ENCODE measurements at regions not wholly inside any gene's neighbourhood (a gene's known extent, or its start where the extent isn't known, plus 50 kb on each side); places are given as distances from the start of the nearest gene placed in this dataset.

GRCh38 chr4:30656828-30657227 lies 63.3 kb upstream of the PCDH7 start:
- TF ChIP-seq ZNF44 (CRISPR knock-in tag; IDR thresholded peaks at IDR 0.05), result no peak
- TF ChIP-seq SRF (IDR thresholded peaks at IDR 0.05; ENCODE audit: low read depth, low read length), result no peak
- TF ChIP-seq, protein P1, sequence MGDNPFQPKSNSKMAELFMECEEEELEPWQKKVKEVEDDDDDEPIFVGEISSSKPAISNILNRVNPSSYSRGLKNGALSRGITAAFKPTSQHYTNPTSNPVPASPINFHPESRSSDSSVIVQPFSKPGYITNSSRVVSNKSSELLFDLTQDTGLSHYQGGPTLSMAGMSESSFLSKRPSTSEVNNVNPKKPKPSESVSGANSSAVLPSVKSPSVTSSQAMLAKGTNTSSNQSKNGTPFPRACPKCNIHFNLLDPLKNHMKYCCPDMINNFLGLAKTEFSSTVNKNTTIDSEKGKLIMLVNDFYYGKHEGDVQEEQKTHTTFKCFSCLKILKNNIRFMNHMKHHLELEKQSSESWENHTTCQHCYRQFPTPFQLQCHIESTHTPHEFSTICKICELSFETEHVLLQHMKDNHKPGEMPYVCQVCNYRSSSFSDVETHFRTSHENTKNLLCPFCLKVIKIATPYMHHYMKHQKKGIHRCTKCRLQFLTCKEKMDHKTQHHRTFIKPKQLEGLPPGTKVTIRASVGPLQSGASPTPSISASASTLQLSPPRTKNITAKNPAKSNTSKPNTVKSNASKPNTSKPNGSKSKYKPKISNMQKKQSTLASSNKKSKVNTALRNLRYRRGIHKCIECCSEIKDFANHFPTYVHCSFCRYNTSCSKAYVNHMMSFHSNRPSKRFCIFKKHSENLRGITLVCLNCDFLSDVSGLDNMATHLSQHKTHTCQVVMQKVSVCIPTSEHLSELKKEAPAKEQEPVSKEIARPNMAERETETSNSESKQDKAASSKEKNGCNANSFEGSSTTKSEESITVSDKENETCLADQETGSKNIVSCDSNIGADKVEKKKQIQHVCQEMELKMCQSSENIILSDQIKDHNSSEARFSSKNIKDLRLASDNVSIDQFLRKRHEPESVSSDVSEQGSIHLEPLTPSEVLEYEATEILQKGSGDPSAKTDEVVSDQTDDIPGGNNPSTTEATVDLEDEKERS (CRISPR knock-in tag; IDR thresholded peaks at IDR 0.05), result no peak
- TF ChIP-seq ZNF292 (CRISPR knock-in tag; IDR thresholded peaks at IDR 0.05; ENCODE audit: borderline replicate concordance, low read depth), result no peak
- TF ChIP-seq TRIM24 (CRISPR knock-in tag; IDR thresholded peaks at IDR 0.05), result no peak
- TF ChIP-seq POLR2AphosphoS5 (IDR thresholded peaks at IDR 0.05; ENCODE audit: low read depth, low read length), result no peak
- TF ChIP-seq ZNF747 (CRISPR knock-in tag; IDR thresholded peaks at IDR 0.05; ENCODE audit: borderline replicate concordance), result no peak
